ENCODE measurements at regions not wholly inside any gene's neighbourhood (a gene's known extent, or its start where the extent isn't known, plus 50 kb on each side); places are given as distances from the start of the nearest gene placed in this dataset.

- no peak for TF ChIP-seq SUZ12 (IDR thresholded peaks at IDR 0.05; ENCODE audit: extremely low read depth, insufficient read depth, insufficient read length)
- TF ChIP-seq ZNF274 (IDR thresholded peaks at IDR 0.05; ENCODE audit: low read depth, low read length): no peak
Observed at GRCh38 chr2:118493213-118493612, 354.2 kb downstream of the EN1 start.

Data from NT2/D1 (cell line).